Esophagus (tissue), 2 donors: ENCODE measurements at regions not wholly inside any gene's neighbourhood (a gene's known extent, or its start where the extent isn't known, plus 50 kb on each side); places are given as distances from the start of the nearest gene placed in this dataset.

Experiments
- H3K27ac ChIP-seq, 2 donors: one replicate each; pipeline ENCODE4 v1.5.1; 2013; ENCODE audit warnings: low read depth in 2 of 2, mild to moderate bottlenecking in 2 of 2, inconsistent platforms in 1 of 2, low read length in 1 of 2, moderate library complexity in 1 of 2
- H3K27me3 ChIP-seq, 2 donors: one replicate each; pipeline ENCODE4 v1.6.1; 2013; ENCODE audit warnings: low read length in 2 of 2, control low read depth in 1 of 2, mild to moderate bottlenecking in 1 of 2; ENCODE audit not compliant: insufficient read depth in 2 of 2, control insufficient read depth in 1 of 2
- H3K36me3 ChIP-seq, 2 donors: one replicate each; pipeline ENCODE4 v1.6.1; 2013; ENCODE audit warnings: low read length in 1 of 2; ENCODE audit not compliant: control insufficient read depth in 2 of 2, insufficient read depth in 2 of 2
- H3K4me1 ChIP-seq, 2 donors: one replicate each; pipeline ENCODE4 v1.6.1; 2013; ENCODE audit warnings: low read length in 1 of 2; ENCODE audit not compliant: control insufficient read depth in 2 of 2, insufficient read depth in 2 of 2
- H3K4me3 ChIP-seq, 2 donors: one replicate each; pipeline ENCODE4 v1.5.1; 2013; ENCODE audit warnings: low read length in 2 of 2, mild to moderate bottlenecking in 2 of 2, low read depth in 1 of 2, moderate library complexity in 1 of 2
- H3K9me3 ChIP-seq, 2 donors: one replicate each; pipeline ENCODE4 v1.6.1; 2013; ENCODE audit warnings: mild to moderate bottlenecking in 2 of 2, low read depth in 1 of 2, low read length in 1 of 2, moderate library complexity in 1 of 2; ENCODE audit not compliant: control insufficient read depth in 2 of 2, insufficient read depth in 1 of 2
- WGBS, 2 donors: extraction: QIAGEN DNeasy Blood & Tissue Kit; methylation state at CpG; one replicate each; pipeline ENCODE4 v1.1.7; 2013; 5-methylcytosine and 5-hydroxymethylcytosine counted together
- donor health status: healthy with polysubstance abuse.
- donor health status: Bipolar disorder and iron deficiency.

DNA sequence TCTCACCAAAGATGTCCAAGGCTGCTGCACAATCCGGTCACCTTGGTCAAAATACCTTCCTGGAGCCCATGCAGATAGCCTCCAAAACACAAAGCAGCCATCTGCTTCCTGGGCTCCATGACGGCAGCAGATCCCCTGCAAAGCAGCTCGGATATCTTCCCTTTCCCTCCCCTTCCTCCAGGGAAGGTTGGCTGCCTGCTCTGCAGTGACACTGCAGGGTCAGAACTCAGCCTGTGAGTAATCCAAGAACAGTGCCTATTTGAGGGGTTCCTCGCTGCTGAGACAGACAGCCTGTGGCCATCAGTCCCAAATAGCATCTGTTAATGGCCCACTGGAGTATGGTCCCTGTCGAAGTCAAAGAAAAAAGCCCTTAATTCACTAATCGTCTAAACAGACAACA is 270.8 kb downstream of the PREX1 start:
- H3K4me1 ChIP-seq = no peaks in the 10 kb centered on the region
- H3K9me3 ChIP-seq = no peaks in the 10 kb centered on the region
- no peak overlapping the region for H3K27ac ChIP-seq
- 63 to 64% methylated on average over 6 of the region's 6 CpGs for WGBS, 2 donors
- H3K27me3 ChIP-seq = no peaks in the 10 kb centered on the region
- H3K4me3 ChIP-seq = no peak overlapping the region
- H3K36me3 ChIP-seq = no peaks in the 10 kb centered on the region

DNA sequence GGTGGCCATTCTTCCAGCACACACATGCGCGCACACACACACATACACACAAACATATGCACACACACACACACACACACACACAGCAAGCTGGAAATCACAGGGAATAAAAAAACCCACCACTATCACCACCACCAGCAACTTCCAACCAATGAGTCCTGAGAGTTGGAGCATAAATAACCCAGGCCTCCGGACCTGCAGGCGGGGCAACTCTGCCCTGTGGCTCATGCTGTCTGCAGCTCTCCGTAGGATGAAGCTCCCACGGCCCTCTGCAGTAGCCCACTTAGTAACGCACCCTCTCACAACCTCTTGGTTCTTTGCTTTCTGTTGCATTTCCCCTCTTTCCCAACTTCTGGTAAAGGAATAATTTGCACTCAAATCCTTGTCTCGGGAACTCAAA is 275.2 kb downstream of the PREX1 start:
- Histone ChIP-seq H3K27ac (no peak overlapping the region), H3K9me3 (no peaks in the 10 kb centered on the region), H3K4me1 (no peaks in the 10 kb centered on the region), H3K27me3 (no peaks in the 10 kb centered on the region), H3K36me3 (no peaks in the 10 kb centered on the region), H3K4me3 (no peak overlapping the region)
- WGBS, 2 donors = 72 to 78% methylated on average over 8 of the region's 8 CpGs

DNA sequence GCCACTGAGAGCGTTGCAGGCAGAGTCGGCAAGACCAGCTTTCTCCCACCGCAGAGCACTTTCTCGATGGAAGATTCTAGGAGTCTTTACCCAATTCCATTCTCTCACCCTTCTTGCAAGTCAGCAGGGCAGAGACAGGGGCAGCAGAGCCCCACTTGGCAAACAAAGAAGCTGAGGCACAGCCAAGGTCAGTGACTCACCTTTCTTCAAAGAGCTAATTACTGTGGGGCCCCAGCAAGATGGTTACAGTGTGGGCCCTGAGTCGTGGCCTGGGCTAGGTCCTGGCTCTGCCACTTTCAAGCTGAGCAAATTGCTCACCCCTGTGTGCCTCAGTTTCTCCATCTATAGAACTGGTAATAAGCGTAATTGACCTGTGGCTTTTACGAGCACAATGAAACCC is 277.0 kb downstream of the PREX1 start:
- Histone ChIP-seq H3K36me3 (no peaks in the 10 kb centered on the region), H3K27me3 (no peaks in the 10 kb centered on the region), H3K4me1 (no peaks in the 10 kb centered on the region), H3K4me3 (no peak overlapping the region), H3K9me3 (no peaks in the 10 kb centered on the region), H3K27ac (no peak overlapping the region)
- WGBS, 2 donors = 75 to 77% methylated on average over 7 of the region's 7 CpGs

DNA sequence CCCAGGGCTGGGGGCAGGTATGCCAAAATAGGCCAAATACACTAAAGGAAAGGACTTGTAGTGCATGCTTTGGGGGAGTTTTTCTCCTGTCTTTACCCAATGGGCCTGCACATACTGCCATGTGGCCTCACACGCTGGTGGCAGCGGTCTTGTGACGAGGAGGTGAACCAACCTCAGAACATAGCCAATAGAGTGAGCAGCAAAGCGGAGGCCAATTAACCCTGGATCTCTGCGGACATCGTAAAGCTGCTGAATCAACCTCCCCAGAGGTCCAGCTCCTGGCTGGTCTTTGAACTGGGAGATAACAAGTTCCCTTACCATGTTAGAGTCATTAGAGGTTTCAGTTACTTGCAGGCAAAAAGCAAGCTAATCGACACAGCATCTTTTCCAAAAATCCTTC is 280.1 kb downstream of the PREX1 start:
- H3K4me3 ChIP-seq = no peak overlapping the region
- no peak overlapping the region for H3K27ac ChIP-seq
- peaks cover 0 to 3% of the 10 kb centered on the region in 2 donors for H3K4me1 ChIP-seq
- H3K9me3 ChIP-seq = no peaks in the 10 kb centered on the region
- H3K27me3 ChIP-seq = peaks cover 0 to 2% of the 10 kb centered on the region in 2 donors
- 94 to 95% methylated on average over 7 of the region's 7 CpGs for WGBS, 2 donors
- no peaks in the 10 kb centered on the region for H3K36me3 ChIP-seq

DNA sequence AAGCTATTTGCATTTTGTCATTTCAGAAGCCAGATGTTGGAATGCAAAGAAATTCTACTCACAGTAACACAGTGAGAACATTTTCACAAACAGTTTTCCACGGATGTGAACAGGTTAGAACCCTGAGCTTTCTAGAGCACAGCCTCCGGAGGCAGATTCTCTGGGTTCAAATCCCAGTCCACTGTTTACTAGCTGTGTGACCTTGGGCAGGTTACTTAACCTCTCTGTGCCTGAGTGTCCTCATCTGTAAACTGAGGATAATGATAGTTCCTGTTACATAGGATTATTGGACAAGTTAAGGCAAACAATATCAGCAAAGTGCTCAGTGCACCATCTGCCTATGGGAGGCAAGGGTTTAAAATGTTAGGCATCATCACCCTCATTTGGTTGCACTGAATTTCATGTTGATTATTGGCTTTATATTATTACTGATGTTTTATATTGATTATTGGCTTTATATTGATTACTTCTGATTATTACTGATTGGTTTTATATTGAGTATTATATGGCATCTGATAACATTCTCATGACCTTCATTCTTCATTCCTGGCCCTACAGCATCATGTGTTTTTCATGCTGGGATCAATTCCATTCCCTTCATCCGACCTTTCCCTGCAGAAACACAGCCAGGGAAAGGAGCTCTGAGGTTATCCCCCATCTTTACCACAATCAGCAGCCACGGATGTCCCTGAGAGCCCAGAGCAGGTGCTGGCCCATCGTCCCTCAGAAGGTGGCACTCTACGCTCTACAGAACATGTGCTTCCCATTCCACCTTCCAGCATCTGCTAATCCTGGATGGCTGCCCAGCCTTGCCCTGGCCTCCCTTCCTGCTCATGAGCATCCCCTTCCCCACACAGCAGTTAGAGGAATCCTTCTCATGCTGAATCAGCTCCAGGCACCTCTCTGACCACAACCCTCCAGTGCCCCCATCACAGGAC is 283.1 kb downstream of the PREX1 start:
- 36 to 44% methylated on average over 6 of the region's 6 CpGs for WGBS, 2 donors
- Histone ChIP-seq H3K4me3 (no peak overlapping the region), H3K4me1 (peaks cover 0 to 3% of the 10 kb centered on the region in 2 donors), H3K9me3 (no peaks in the 10 kb centered on the region), H3K27ac (no peak overlapping the region), H3K27me3 (peaks cover 0 to 4% of the 10 kb centered on the region in 2 donors), H3K36me3 (no peaks in the 10 kb centered on the region)

DNA sequence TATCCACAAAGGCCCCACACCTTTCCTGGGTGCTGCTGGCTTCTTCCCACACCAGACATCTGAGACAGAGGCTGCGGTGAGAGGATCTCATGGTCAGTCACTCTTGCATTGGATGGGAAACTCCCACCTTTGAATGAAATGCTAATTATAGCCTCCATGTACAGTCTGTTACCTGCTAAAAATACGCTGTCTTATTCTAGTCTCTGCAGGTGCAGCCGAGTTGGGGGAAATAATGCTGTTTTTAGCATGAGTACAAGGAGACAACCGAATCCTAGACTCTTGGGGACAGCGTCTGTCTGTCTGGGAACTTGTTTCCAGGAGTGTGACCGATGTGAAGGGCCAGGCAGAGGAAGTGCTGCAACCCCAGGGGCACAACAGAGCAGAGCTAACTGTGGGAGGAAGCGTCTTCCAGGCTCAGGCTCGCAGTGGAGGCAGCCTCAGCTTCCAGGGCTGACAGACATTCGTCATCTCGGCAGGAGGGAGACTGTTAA is 286.2 kb downstream of the PREX1 start:
- peaks cover 0 to 3% of the 10 kb centered on the region in 2 donors for H3K4me1 ChIP-seq
- peaks cover 0 to 4% of the 10 kb centered on the region in 2 donors for H3K27me3 ChIP-seq
- no peaks in the 10 kb centered on the region for H3K9me3 ChIP-seq
- H3K4me3 ChIP-seq = no peak overlapping the region
- no peaks in the 10 kb centered on the region for H3K36me3 ChIP-seq
- no peak overlapping the region for H3K27ac ChIP-seq
- WGBS, 2 donors = 53 to 65% methylated on average over 10 of the region's 10 CpGs

DNA sequence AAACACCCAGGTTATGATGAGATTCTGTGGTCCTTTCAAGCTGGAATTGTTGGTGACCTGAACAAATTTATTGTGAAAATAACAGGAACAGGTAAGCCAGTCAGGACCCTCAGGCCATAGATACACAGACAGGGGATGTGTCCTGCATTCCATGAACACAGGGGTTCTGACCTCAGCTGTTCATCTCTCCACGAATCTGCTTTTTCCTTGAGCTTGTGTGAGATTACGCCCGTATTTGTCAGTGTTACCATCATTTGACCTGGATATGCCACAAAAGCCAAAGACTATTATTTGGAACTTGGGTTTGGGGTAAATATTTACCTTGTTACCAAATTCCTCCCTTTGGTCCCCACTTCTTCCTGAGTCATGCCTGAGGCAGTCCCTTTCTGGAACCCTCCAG is 288.9 kb downstream of the PREX1 start:
- Histone ChIP-seq H3K36me3 (no peaks in the 10 kb centered on the region), H3K27ac (no peak overlapping the region), H3K9me3 (no peaks in the 10 kb centered on the region), H3K27me3 (peaks cover 0 to 4% of the 10 kb centered on the region in 2 donors), H3K4me3 (no peak overlapping the region), H3K4me1 (no peaks in the 10 kb centered on the region)
- 48 to 52% methylated on average over 3 of the region's 3 CpGs for WGBS, 2 donors

DNA sequence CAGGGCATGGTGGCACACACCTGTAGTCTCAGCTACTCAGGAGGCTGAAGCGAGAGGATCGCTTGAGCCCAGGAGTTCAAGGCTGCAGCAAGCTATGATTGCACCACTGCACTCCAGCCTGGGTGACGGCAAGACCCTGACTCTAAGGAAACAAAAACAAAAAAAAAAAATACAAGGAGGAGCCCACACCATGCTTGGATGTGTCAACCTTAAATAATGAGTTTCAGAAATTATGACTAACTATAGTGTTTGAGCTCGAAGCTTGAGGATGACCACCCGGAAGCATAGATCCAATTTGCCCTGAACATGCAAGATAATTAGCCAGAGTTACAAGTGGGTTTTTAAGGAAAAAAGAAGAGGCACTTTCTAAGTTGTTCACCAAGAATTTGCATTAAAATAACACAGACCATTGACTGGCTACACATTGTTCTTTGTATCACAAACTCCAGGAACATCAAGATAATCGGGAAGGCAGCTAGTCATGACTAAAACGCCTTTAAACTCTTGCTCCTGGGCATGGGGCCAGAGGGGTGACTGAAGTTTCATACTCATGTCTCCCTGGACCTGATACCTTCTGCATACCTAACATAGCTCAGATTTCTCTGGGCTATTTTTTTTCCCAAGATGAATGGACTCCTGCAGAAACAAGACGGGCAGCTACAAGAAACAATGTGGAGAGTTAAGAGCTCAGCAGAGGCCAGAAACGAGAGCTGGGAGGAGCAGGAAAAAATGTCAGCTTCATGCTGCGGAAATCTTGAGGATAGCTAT is 289.6 kb downstream of the PREX1 start:
- Histone ChIP-seq H3K4me1 (no peaks in the 10 kb centered on the region), H3K27me3 (peaks cover 0 to 4% of the 10 kb centered on the region in 2 donors), H3K27ac (no peak overlapping the region), H3K36me3 (no peaks in the 10 kb centered on the region), H3K4me3 (no peak overlapping the region), H3K9me3 (no peaks in the 10 kb centered on the region)
- 48 to 53% methylated on average over 10 of the region's 10 CpGs for WGBS, 2 donors

DNA sequence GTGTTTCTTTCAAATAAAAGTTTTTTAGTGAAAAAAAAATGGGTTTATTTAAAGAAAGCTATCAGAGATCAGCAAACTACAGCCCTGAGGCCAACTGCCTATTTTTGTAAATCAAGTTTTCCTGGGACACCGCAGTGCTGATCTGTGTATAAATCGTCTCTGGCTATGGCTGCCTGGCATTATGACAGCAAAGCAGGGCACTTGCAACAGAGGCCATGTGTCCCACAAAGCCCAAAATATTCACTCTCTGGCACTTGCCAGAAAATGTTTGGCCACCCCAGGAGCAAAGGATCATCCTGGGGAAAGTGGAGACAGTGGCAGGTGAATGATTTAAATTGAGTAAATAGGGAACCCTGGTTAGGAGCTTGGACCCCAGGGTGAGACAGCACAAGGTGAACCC is 291.6 kb downstream of the PREX1 start:
- WGBS, 2 donors = 61 to 76% methylated on average over 2 of the region's 2 CpGs
- no peak overlapping the region for H3K27ac ChIP-seq

More for the DNA sequence above, 291.6 kb downstream of the PREX1 start:
- Histone ChIP-seq H3K4me1 (no peaks in the 10 kb centered on the region), H3K4me3 (no peak overlapping the region), H3K36me3 (no peaks in the 10 kb centered on the region), H3K9me3 (no peaks in the 10 kb centered on the region), H3K27me3 (no peaks in the 10 kb centered on the region)
